VCaP (cell line): ENCODE measurements at regions not wholly inside any gene's neighbourhood (a gene's known extent, or its start where the extent isn't known, plus 50 kb on each side); places are given as distances from the start of the nearest gene placed in this dataset.

Experiments
- H3K27ac ChIP-seq: fragments of 450-650 bp; 2 replicates; pipeline ENCODE4 v1.5.1; 2017
- CTCF ChIP-seq: fragments of 450-650 bp; conservative IDR thresholded peaks from 2 replicates; pipeline ENCODE4 v1.5.1; 2017; ENCODE audit warnings: mild to moderate bottlenecking, moderate library complexity

DNA sequence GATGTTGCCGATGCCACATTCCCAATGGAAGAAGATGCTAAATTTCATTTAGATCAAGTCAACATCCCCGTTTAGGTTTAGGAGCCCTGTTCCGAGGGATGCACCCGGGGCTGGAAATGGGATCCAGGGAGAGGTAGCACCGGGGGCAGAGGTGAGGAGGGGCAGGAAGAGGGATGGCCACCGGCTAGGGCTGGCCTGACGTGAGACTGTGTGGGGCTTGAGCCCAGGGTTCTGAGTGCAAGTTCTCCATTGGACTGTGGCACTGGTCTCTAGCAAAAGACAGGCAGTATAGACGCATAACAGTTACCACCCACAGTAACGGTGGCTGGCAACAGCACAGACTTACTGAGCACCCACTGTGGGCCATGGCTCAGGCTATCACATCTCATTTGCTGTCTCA, 209.0 kb upstream of the MVB12B start:
- TF ChIP-seq CTCF, result no peak
- H3K27ac ChIP-seq, result no peak overlapping the region

DNA sequence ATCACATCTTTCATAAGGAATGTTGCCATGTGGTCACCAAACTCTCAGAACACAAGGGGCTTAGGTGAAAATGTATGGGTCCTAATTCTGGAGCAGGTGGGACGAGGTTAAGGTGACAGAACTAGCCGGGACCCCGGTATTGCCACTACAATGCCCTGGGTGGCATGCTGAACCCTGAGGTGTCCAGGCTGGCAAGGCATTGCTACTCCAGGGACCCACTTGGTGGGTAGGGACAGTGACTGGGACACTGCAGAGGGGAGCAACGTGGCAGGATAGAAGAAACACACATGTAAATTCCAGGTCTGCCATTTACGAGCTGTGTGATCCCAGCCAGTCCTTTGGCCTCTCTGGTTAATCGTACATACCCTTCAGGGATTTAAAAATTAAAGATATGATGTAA, 206.9 kb upstream of the MVB12B start:
- no peak for TF ChIP-seq CTCF
- H3K27ac ChIP-seq, result no peak overlapping the region

DNA sequence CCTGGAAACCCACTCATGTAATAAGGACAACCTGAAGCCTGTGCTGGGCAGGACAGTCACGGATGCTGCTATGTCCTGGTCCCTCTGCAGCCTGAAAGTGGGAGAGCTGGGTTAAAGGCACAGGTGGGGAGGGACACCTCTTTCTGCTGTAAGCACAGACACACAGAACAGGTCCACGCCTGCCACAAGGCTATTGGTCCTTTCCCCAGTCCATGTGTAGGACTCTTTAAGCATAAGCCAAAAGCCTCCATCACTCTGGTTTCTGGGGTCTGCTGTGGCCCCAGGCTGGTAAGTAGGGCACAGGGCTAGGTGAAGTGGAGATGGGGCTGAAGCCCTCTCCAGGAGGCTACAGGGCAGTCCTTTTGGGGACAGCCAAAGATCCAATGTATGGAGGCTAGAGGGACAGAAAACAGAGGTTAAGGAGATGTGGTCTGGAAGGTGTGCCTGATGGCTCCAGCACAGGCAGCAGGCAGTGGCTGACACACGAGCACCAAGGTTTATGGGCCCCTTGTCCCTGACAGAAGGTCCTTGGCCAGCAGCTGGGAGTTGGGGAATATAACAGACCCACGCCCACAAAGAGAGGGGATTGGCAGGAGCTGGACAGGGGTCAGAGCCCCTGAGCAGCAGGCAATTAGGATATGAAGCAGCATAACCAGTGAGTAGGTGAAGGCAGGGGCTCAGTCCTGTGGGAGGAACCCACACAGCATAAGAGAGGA, 203.6 kb upstream of the MVB12B start:
- no peak overlapping the region for H3K27ac ChIP-seq
- no peak for TF ChIP-seq CTCF

DNA sequence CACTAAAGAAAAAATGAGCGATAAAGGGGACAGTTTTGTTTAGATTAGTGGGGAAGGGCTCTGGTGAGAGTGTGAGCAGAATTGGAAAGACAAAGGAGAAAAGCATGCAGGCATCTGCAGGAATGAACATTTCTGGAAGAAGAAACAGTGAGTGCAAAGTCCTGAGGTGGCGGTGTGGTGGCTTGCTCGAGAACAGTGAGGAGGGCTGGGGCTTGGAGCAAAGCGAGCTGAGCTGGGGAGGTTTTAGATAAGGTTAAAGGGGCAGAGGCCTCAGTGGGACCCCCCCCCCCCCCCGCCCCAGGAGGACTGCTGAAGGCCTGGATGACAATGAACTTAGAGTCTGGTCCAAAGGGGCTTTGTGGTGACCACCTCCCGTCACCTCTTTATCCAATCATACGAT, 202.7 kb upstream of the MVB12B start:
- H3K27ac ChIP-seq, result no peak overlapping the region
- no peak for TF ChIP-seq CTCF

- no peak overlapping the region for H3K27ac ChIP-seq
- no peak for TF ChIP-seq CTCF
Measured at GRCh38 chr9:126125177-126125576, 201.5 kb upstream of the MVB12B start.

GRCh38 chr9:126125577-126125976, 201.1 kb upstream of the MVB12B start:
- H3K27ac ChIP-seq, result no peak overlapping the region
- TF ChIP-seq CTCF, result no peak

DNA sequence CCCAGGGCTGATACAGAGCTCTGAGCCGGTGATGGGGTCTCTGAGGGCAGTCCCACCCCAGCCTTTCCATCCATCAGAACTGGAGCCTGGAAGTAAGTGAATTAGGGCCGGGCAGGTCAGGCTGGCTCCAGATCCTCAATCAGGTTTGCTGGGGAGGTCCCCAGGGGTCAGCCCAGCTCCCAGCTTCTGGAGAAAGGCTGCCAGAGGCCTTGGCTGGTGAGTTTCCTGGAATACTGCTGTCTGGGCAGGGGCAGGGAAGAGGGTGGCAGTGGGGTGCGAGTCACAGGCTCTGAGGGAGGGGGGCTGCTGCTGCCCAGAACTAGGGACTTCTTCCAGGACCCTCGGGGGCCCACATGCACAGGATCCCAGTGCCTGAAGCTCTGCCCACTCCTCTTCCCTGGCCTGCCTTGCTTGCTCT, 200.6 kb upstream of the MVB12B start:
- TF ChIP-seq CTCF, result no peak

More for the DNA sequence above, 200.6 kb upstream of the MVB12B start:
- no peak overlapping the region for H3K27ac ChIP-seq
